ENCODE measurements at regions not wholly inside any gene's neighbourhood (a gene's known extent, or its start where the extent isn't known, plus 50 kb on each side); places are given as distances from the start of the nearest gene placed in this dataset.

DNA sequence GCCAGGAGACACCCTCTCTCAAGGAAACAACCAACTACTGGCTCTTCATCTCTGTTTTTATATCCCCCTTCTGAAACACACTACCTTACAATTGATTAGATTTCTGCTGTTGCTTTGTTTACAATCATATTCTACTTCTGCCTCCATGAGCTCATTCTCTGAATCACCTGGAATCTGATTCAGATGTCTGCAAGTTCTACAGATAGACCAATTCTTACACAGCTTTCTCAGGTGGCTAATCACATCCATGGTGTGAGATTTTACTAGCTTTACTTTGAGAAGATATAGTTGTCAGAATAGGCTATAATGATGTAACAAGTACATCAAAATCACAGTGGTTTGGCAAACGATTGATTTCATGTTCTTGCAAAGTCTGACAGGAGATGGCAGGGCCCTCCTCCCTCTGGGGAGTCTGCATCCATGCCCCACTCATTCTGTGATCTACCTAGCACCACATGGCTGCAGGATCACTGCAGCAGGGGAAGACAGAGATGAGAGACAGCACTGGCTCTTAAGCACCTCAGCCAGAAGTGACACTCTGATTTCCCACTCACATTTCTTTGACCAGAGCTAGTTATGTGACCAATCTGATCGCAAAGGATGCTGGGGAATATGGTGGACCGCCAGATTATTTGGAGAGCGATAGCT, 243.7 kb downstream of the FOXO1 start:
- TF ChIP-seq, protein P1, sequence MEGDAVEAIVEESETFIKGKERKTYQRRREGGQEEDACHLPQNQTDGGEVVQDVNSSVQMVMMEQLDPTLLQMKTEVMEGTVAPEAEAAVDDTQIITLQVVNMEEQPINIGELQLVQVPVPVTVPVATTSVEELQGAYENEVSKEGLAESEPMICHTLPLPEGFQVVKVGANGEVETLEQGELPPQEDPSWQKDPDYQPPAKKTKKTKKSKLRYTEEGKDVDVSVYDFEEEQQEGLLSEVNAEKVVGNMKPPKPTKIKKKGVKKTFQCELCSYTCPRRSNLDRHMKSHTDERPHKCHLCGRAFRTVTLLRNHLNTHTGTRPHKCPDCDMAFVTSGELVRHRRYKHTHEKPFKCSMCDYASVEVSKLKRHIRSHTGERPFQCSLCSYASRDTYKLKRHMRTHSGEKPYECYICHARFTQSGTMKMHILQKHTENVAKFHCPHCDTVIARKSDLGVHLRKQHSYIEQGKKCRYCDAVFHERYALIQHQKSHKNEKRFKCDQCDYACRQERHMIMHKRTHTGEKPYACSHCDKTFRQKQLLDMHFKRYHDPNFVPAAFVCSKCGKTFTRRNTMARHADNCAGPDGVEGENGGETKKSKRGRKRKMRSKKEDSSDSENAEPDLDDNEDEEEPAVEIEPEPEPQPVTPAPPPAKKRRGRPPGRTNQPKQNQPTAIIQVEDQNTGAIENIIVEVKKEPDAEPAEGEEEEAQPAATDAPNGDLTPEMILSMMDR (IDR thresholded peaks at IDR 0.05), result no peak
- no peaks in the 10 kb centered on the region for H3K4me1 ChIP-seq (ENCODE audit: low read depth)
- H3K4me3 ChIP-seq, result no peak overlapping the region
- DNase-seq, result no peak
- no peaks in the 10 kb centered on the region for H3K36me3 ChIP-seq (ENCODE audit: low read depth)
- intact Hi-C loops (cut with DNase I, micrococcal nuclease), result no loop called here
- no peaks in the 10 kb centered on the region for H3K9me3 ChIP-seq
- ATAC-seq, result no peak

DNA sequence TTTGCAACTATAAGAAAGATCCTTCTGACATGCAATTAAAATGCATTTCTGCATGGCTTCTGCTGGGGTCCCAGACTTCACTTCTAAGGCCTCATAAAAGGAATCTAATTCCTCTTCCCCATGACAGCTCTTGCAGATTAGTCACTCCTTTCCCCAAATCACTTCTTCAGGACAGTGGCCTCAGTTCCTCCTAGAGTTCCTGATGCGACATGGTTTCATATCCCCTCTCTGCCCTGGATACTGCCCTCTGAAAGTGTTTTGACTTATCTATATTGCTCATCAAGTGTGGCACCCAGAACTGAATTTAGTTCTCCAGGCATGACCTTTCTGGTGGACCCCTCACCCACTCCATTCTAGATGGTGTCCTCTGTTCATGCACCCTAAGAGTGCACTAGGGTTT, 238.1 kb downstream of the FOXO1 start:
- ATAC-seq (peak; percentile 27), DNase-seq (no peak)
- TF ChIP-seq, protein P1 (IDR thresholded peaks at IDR 0.05), result no peak
- intact Hi-C loops (cut with DNase I, micrococcal nuclease), result no loop called here
- H3K36me3 ChIP-seq (ENCODE audit: low read depth), result no peaks in the 10 kb centered on the region
- H3K4me1 ChIP-seq (ENCODE audit: low read depth), result no peaks in the 10 kb centered on the region
- H3K9me3 ChIP-seq, result no peaks in the 10 kb centered on the region
- no peak overlapping the region for H3K4me3 ChIP-seq

DNA sequence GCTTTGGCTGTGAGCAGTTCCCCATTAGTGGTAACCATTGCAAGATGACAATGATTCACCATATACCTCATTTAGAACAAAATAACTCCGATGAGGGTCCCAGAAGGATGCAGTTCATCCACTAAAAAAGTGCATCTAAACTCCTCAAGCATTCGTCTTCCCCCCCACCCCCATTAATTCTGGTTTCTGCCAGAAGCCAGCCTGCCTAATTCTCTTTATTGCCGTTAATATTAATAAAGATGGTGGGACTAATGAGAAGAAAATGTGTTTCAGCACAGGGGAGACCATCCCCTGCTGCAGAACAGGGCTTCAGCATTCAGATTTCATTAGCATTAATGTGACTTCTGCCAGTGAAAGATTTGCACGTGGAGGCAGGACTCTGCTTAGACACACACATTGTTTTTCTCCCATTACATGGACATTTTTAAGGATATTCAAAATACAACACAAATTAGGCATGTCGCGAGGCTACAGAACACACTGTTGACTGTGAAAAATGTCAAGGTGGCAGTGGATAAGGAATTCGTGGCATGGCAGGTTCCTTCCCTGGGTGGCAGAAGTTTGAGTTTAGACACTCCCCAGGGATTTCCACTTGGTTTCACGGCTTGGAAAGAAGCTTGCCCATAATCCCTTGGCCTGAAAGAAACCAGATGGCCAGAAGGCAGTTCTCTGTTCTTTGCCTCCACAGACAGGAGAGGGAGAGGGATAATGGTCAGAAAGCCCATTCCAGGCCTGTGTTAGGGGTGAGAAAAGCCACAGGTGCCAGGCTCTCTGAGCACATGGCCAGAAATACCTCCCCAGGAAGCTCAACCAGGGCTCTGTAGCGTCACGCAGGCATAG, 236.5 kb downstream of the FOXO1 start:
- intact Hi-C loops (cut with DNase I, micrococcal nuclease), result no loop called here
- Histone ChIP-seq H3K36me3 (ENCODE audit: low read depth) (no peaks in the 10 kb centered on the region), H3K9me3 (no peaks in the 10 kb centered on the region), H3K4me1 (ENCODE audit: low read depth) (no peaks in the 10 kb centered on the region), H3K4me3 (no peak overlapping the region)
- DNase-seq (no peak), ATAC-seq (no peak)
- TF ChIP-seq, protein P1 (IDR thresholded peaks at IDR 0.05), result no peak

DNA sequence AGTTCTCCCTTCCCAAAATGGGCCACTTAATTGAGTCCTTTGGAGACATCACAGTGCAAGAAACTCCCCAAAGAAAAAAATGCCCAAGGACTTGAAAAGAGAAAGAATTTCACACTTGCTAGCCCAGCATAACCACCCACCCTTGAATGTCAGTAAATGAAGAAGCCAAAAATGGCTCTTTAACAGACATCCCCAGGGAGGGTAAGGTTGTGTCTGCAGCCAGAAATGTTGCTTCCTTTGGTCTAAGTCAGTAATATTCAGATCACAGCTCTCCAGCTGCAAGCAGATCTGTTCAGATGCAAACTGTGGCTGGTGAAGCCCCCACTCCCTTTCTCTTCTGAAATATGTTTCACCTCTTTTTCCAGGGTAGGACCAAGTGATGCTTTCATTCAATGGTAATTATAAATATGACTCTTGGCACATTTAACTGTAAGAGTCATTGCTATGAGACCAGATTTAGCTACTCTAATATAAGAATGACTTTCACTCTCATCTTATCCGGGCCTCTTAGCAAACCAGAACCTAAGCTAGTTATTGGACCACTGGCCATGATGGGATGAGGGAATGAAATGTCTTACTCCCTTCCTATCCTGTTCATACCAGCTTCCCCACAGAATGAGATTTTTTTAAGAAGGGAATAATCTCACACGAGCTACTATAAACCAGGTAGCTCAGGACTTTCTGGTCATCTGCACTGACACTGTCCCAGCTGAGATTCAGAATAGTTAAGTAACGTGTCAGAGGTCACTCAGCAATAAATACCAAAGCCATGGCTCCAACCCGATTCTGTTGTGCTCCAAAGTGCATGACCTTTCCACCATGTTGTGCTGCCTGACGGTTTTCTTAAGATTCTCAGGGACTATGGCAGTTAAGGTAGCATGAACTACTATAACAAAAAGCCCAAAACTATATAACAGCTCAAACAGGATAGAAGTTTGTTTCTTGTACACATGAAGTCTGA, 234.1 kb downstream of the FOXO1 start:
- Histone ChIP-seq H3K4me3 (no peak overlapping the region), H3K4me1 (ENCODE audit: low read depth) (no peaks in the 10 kb centered on the region), H3K36me3 (ENCODE audit: low read depth) (no peaks in the 10 kb centered on the region), H3K9me3 (no peaks in the 10 kb centered on the region)
- intact Hi-C loops (cut with DNase I, micrococcal nuclease), result no loop called here
- DNase-seq, result no peak
- peak; percentile 52 for ATAC-seq
- TF ChIP-seq, protein P1 (IDR thresholded peaks at IDR 0.05), result no peak

DNA sequence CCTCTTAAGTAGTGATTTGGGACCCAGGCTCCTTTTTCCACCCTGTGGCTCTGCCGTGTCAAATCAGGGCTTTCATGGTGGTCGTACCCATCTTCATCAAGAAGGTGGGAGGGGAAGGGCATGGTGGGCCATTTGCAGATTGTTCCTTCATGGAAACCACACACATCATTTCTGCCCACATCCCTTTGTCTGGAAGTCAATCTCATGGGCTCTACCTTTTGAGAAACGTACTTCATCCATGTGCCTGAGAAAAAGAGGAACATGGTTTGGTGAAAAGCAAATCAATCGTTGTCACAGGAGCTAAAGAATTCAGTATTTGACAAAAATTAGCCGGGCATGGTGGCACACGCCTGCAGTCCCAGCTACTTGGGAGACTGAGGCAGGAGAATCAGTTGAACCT, 233.4 kb downstream of the FOXO1 start:
- Histone ChIP-seq H3K4me1 (ENCODE audit: low read depth) (no peaks in the 10 kb centered on the region), H3K36me3 (ENCODE audit: low read depth) (no peaks in the 10 kb centered on the region), H3K4me3 (no peak overlapping the region), H3K9me3 (no peaks in the 10 kb centered on the region)
- intact Hi-C loops (cut with DNase I, micrococcal nuclease), result no loop called here
- TF ChIP-seq, protein P1 (IDR thresholded peaks at IDR 0.05), result no peak
- DNase-seq (no peak), ATAC-seq (no peak)

Measured in mucosa of descending colon (tissue), 3 donors.